Caco-2 (cell line): ENCODE measurements at regions not wholly inside any gene's neighbourhood (a gene's known extent, or its start where the extent isn't known, plus 50 kb on each side); places are given as distances from the start of the nearest gene placed in this dataset.

ENCODE experiments used
- BruUV-seq: library from RNA; stranded (reverse); fragments of 400-500 nt; replicated peaks from 2 replicates; lab custom pipeline; 2021; lab: Mats Ljungman, UMichigan
- CTCF ChIA-PET: fragments of 300-600 bp; sonication (Branson Sonifier 250); formaldehyde crosslinking; loops from one replicate; lab custom pipeline; 2022; ENCODE audit warnings: antibody characterized with exemption; lab: Charles Lee
- POLR2A ChIA-PET: fragments of 300-600 bp; sonication (Branson Sonifier 250); formaldehyde crosslinking; loops from one replicate; lab custom pipeline; 2022; ENCODE audit warnings: antibody characterized with exemption; lab: Charles Lee
- DNase-seq, 2 experiments: peaks; one replicate each; pipeline versions ENCODE4 v3.0.0 to v3.0.0-alpha.2; 2020 to 2022
- H3K27me3 ChIP-seq: replicated peaks from 2 replicates; pipeline ENCODE4 v1.6.0; 2011; ENCODE audit warnings: low read length; ENCODE audit not compliant: control insufficient read depth, insufficient read depth
- H3K36me3 ChIP-seq: 2 replicates; pipeline ENCODE4 v1.5.1; 2011; ENCODE audit warnings: low read length; ENCODE audit not compliant: control insufficient read depth, insufficient read depth
- H3K4me1 ChIP-seq: fragments of 250-450 bp; sonication (Bioruptor Pico); 2 replicates; pipeline ENCODE4 v1.5.1; 2020; ENCODE audit warnings: mild to moderate bottlenecking
- H3K4me3 ChIP-seq: 2 replicates; pipeline ENCODE4 v1.5.1; 2011; ENCODE audit warnings: low read depth, mild to moderate bottlenecking, control low read depth, low read length
- H3K9me3 ChIP-seq: fragments of 250-450 bp; sonication (Bioruptor Pico); 2 replicates; pipeline ENCODE4 v1.5.1; 2020; ENCODE audit warnings: mild to moderate bottlenecking, moderate library complexity
- H3K27ac Mint-ChIP-seq: one replicate; pipeline ENCODE4 v1.8.0; 2022; ENCODE audit warnings: mixed read lengths; ENCODE audit not compliant: unreplicated experiment
- H3K27me3 Mint-ChIP-seq: one replicate; pipeline ENCODE4 v1.8.0; 2022; ENCODE audit warnings: mixed read lengths; ENCODE audit not compliant: insufficient read depth, unreplicated experiment
- H3K36me3 Mint-ChIP-seq: one replicate; pipeline ENCODE4 v1.8.0; 2022; ENCODE audit warnings: mild to moderate bottlenecking, mixed read lengths; ENCODE audit not compliant: insufficient read depth, unreplicated experiment
- H3K4me1 Mint-ChIP-seq: one replicate; pipeline ENCODE4 v1.8.0; 2022; ENCODE audit warnings: low read depth, mixed read lengths; ENCODE audit not compliant: unreplicated experiment
- H3K4me3 Mint-ChIP-seq: one replicate; pipeline ENCODE4 v1.8.0; 2022; ENCODE audit warnings: mild to moderate bottlenecking, moderate library complexity, mixed read lengths; ENCODE audit not compliant: unreplicated experiment
- H3K9me3 Mint-ChIP-seq: one replicate; pipeline ENCODE4 v1.8.0; 2022; ENCODE audit warnings: mixed read lengths; ENCODE audit not compliant: unreplicated experiment
- CTCF ChIP-seq, 2 experiments: fragments of 200-600 bp in 1 of 2; IDR thresholded peaks; 1 replicate in 1 of 2; 2 replicates in 1 of 2; pipeline versions ENCODE4 v1.5.1 to v1.8.0; 2011 to 2022; ENCODE audit warnings: antibody characterized with exemption in 1 of 2, control low read depth in 1 of 2, inconsistent platforms in 1 of 2, low read depth in 1 of 2, low read length in 1 of 2, mild to moderate bottlenecking in 1 of 2, moderate library complexity in 1 of 2; ENCODE audit not compliant: insufficient read depth in 1 of 2, severe bottlenecking in 1 of 2, unreplicated experiment in 1 of 2
- intact Hi-C: fragments of 100-400 bp; cut with micrococcal nuclease; formaldehyde crosslinking; loops from one replicate; pipeline ENCODE4 v1.10.0; 2022; ENCODE audit not compliant: unreplicated experiment

- Mint-ChIP-seq H3K9me3 (no peaks in the 10 kb centered on the region), H3K27me3 (no peaks in the 10 kb centered on the region)
Observed at GRCh38 chr1:70819231-70819630, 228.4 kb downstream of the PTGER3 start.

GRCh38 chr1:70819785-70820184 lies 227.8 kb downstream of the PTGER3 start:
- BruUV-seq: no TSS peak
- Mint-ChIP-seq H3K27me3 (no peaks in the 10 kb centered on the region), H3K27ac (no peak overlapping the region), H3K4me3 (no peak overlapping the region), H3K36me3 (no peaks in the 10 kb centered on the region), H3K9me3 (no peaks in the 10 kb centered on the region), H3K4me1 (no peaks in the 10 kb centered on the region)
- no peak for DNase-seq
- intact Hi-C loops: no loop called here
- Histone ChIP-seq H3K4me1 (no peaks in the 10 kb centered on the region), H3K9me3 (no peaks in the 10 kb centered on the region), H3K4me3 (no peak overlapping the region), H3K27me3 (no peaks in the 10 kb centered on the region), H3K36me3 (no peaks in the 10 kb centered on the region)
- ChIA-PET POLR2A (no interaction called here), CTCF (no interaction called here)
- no peak for TF ChIP-seq CTCF (IDR thresholded peaks at IDR 0.05; ENCODE audit: insufficient read depth in 1 of 2, low read depth in 1 of 2, low read length in 1 of 2, severe bottlenecking in 1 of 2, unreplicated experiment in 1 of 2)

More at GRCh38 chr1:70819231-70819630, 228.4 kb downstream of the PTGER3 start:
- CTCF ChIA-PET: no interaction called here
- DNase-seq: no peak
- Mint-ChIP-seq H3K36me3 (no peaks in the 10 kb centered on the region), H3K4me3 (no peak overlapping the region), H3K27ac (no peak overlapping the region), H3K4me1 (no peaks in the 10 kb centered on the region)
- Histone ChIP-seq H3K27me3 (no peaks in the 10 kb centered on the region), H3K9me3 (no peaks in the 10 kb centered on the region), H3K4me3 (no peak overlapping the region), H3K4me1 (no peaks in the 10 kb centered on the region), H3K36me3 (no peaks in the 10 kb centered on the region)
- intact Hi-C loops: no loop called here
- POLR2A ChIA-PET: no interaction called here
- BruUV-seq: no TSS peak
- no peak for TF ChIP-seq CTCF (IDR thresholded peaks at IDR 0.05; ENCODE audit: insufficient read depth in 1 of 2, low read depth in 1 of 2, low read length in 1 of 2, severe bottlenecking in 1 of 2, unreplicated experiment in 1 of 2)

GRCh38 chr1:70820396-70820795 lies 227.2 kb downstream of the PTGER3 start:
- H3K27ac Mint-ChIP-seq: no peak overlapping the region
- H3K4me3 Mint-ChIP-seq: no peak overlapping the region
- intact Hi-C loops: no loop called here
- H3K4me1 ChIP-seq: no peaks in the 10 kb centered on the region
- no peak overlapping the region for H3K4me3 ChIP-seq
- H3K36me3 ChIP-seq: no peaks in the 10 kb centered on the region
- no TSS peak for BruUV-seq
- no peaks in the 10 kb centered on the region for H3K36me3 Mint-ChIP-seq
- no peak for DNase-seq
- no peaks in the 10 kb centered on the region for H3K27me3 ChIP-seq
- no peaks in the 10 kb centered on the region for H3K27me3 Mint-ChIP-seq
- no peaks in the 10 kb centered on the region for H3K4me1 Mint-ChIP-seq
- no peaks in the 10 kb centered on the region for H3K9me3 ChIP-seq
- CTCF ChIA-PET: no interaction called here
- POLR2A ChIA-PET: no interaction called here
- no peaks in the 10 kb centered on the region for H3K9me3 Mint-ChIP-seq
- no peak for TF ChIP-seq CTCF (IDR thresholded peaks at IDR 0.05; ENCODE audit: insufficient read depth in 1 of 2, low read depth in 1 of 2, low read length in 1 of 2, severe bottlenecking in 1 of 2, unreplicated experiment in 1 of 2)
